Left renal cortex interstitium (tissue), 4 donors: ENCODE measurements at regions not wholly inside any gene's neighbourhood (a gene's known extent, or its start where the extent isn't known, plus 50 kb on each side); places are given as distances from the start of the nearest gene placed in this dataset.
A peak's percentile ranks its signal among the peaks of the same experiment; 100 is the strongest.

Experiments used
- DNase-seq, 4 donors: peaks; one replicate each; pipeline ENCODE4 v3.0.0-alpha.2; 2013; ENCODE audit warnings: low read depth in 4 of 4, low spot score in 2 of 4, missing footprints in 1 of 4

DNA sequence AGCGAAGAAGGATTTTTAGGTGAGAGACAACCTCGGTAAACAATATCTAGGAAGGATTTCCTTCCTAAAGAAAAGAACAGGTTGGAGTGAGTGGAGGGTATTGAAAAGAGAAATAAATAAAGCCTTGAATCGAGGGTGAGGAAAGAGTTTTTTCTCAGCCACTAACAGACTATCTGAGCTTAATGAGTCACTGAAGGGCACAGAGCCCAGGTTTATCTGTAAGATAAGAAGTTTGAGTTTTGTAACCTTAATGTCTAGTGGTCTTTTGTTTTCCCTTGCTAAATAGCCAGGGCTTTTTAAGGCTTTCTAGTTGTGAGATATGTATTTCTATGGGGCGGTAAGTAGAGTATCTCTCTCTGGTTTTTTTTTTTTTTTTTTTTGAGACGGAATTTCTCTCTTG is 394.5 kb upstream of the KIRREL3 start:
- DNase-seq: no peak

DNA sequence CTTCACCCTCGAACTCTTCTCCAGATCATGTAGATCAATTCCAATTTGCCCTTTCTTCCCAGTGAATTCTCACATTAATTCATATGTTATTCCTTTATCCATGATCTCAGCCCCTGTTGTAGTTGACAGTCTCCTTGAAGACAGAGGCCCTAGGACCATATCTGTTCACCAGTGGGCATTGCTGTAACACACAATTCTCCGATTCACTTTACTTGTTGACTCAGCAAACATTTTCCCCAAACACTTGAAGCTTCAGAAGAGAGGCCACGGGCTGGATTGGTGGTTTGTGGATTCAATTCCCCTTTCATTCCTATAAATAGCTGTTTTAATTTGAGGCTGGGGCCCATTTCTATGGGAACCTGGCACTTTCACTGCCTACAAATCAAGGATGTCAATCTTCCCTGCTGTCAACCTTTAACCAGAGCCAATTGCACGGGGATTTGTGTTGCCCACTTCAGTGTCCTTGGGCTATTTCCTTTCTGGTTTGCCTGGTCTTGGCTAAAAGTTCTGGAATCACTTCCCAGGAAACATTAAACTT is 393.0 kb upstream of the KIRREL3 start:
- no peak for DNase-seq

DNA sequence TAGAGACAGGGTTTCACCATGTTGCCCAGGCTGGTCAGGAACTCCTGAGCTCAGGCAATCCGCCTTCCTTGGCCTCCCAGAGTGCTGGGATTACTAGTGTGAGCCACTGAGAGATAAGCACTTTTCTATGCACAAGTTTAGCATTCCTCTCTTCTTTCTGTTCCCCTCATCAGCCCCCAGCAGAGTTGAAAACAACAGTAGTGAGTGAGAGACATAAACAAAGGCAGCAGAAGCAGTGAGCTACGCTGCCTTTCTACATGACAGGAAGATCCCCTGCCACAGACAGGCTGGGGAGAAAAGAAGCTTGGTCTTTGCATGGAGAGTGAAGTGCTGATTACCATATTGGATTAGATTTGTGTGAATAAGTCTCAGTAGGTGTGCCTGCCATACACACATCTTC is 392.0 kb upstream of the KIRREL3 start:
- DNase-seq: no peak

DNA sequence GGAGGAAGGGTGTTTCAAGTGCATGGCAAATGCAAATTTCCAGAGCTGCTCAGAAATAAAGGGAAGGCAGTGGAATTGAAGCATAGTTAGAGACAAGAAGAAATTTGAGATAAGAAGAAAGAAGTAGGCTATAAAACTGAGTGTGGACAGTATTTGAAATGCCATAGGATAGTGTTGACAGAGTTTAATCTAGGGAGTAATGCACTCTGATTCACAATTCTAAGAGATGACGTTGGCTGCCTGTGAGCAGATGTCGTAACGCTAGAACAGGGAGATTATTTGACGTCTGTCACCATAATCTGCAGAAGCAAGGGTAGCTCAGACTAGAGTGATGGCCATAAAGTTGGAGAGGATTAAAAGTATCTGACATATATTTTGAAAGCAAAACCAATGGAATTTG is 389.9 kb upstream of the KIRREL3 start:
- no peak for DNase-seq

DNA sequence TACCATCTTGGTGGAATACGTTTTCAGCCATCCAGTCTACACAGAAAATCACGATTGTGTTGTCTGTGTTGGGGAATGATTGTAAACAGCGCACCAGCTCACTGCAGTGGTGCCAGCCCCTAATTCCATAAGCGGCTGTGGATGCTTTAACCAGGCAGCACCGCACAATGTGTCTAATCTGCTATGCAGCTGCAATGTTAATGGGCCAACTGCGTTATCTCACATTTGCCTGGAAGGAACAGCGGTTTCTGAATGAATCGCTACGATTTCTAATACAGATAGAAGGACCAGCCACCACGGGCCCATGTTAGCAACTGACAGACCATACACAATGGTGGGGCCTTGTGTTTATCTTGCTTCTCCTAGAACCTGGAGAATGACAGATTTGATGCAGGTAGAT is 384.5 kb upstream of the KIRREL3 start:
- no peak for DNase-seq

DNA sequence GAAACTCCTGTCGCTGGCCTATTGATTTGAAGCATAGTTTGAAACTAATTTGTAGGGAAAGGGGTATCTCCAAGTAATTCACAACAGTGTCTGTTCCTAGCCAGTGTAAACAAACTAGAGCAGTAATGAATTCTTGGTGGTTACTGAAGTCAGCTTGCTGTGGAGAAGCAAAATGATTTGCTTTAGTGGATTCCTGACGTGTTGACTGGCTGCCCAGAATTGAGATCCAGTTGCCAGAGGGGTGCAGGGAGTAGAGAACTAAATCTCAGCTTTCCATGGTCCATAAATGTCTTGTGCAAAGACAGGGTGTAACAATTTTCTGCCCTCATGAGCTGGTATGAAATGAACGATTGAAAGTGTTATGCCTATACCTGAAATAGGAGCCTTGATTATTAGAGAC is 382.5 kb upstream of the KIRREL3 start:
- DNase-seq: no peak

DNA sequence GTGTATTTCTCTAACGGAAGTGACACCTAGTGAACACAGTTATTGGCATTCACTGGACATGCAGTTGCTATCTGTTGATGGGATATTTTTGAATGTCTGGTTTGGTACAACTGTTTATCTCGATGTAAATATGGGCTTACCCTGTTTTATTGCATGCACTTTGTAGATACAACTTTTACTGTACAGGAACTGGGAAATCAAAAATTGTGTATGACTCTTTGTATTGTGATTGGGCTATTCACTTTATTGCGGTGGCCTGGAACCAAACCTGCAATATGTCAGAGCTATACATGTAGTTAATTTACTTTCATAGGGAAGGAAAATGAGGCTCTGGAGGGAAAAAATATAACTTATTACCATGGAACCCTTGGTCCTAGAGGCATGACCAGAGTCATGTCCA is 380.7 kb upstream of the KIRREL3 start:
- no peak for DNase-seq

DNA sequence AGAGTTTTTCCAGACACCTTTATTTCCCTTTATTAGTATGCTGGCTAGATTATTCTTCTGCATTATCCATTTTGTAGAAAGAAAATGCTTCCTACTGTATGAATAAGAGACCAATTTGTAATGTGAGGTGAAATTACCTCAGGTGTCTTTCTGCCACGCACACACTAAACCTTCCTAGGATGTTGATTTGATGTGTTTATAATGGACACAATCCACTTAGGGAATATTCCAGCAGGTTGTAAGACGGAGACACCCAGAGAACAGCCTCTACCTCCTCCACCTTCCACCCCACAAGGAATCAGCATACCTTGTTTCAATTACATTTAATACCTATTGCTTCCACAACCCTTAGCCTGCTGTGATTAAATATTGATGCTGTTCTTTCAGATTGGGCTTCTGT is 379.1 kb upstream of the KIRREL3 start:
- DNase-seq: no peak

DNA sequence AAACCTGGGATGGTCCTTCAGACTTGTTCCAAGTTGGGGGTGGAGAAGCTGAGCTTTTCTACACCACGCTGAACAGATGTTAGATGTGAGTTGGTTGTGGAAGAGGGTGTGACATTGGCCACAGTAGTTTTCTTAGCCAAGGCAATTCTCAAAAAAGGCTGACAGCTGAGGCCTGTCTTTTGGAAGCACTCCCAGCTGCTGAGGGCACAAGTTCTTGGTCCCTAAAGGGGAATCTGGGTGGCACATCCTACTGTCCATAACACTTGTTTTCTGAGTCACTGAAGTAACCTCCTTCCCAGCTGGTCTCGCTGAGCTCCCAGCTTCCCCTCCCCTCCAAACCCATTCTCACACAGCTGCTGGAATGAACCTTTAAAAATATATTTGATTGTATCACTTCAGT is 375.7 kb upstream of the KIRREL3 start:
- DNase-seq: no peak

DNA sequence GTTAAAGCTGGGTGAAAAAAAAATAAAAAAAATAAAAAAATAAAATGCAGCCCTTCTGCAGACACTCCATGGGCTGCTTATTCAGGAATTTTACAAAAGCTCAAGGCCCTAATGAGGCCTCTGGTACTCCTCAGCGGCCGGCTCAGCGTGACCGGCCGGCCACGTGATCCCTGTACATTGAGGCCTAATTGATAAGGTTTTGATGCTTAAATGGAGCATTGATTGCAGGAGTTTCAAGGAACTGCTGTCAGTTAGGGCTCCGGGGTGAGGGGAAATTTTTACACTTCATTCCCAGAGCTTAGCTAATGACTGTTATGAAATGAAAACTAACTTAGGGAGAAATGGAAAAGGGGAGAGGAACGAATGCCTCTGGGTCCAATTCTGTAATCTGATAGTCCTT is 368.8 kb upstream of the KIRREL3 start:
- DNase-seq: peak in 1 of 4 donors; percentile 12

DNA sequence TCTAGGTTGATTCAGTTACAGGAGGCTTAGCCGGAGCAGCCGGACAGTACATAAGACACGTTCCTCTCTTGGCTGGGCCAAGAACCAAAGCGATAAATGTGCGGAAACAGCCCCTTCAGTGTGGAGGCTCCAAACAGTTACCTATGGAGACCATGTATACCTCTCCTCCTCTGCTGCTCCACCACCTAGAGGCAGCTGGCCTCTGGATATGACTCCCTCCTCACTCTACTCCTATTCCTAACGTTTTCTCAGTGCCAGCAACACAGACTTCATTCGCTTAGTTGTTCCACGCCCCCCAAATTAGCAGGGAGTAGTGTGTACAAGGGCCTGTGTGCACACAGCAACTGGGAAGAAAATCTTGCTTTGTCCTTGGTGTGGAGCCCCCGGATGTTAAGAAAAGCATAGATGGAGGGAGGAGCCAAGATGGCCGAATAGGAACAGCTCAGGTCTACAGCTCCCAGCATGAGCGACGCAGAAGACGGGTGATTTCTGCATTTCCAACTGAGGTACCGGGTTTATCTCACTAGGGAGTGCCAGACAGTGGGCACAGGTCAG is 362.3 kb upstream of the KIRREL3 start:
- DNase-seq: no peak

DNA sequence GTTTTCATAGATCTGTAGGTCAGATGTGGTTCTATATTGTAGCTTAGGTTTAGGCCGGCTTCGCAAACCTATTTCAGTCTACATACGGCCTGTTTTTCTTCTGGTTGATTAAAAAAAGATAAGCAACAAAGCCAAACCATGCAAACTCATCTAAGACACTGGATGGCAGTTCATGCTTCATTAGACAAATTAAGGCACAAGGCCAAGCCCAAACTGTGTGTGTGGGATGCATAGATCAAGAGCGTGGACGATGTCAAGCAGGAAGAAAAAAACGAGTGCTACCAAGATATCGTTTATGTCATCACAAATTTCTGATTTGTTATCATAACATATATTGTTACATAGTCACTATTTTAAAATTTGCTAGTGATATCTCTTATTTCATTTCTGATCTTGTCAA is 357.6 kb upstream of the KIRREL3 start:
- no peak for DNase-seq

DNA sequence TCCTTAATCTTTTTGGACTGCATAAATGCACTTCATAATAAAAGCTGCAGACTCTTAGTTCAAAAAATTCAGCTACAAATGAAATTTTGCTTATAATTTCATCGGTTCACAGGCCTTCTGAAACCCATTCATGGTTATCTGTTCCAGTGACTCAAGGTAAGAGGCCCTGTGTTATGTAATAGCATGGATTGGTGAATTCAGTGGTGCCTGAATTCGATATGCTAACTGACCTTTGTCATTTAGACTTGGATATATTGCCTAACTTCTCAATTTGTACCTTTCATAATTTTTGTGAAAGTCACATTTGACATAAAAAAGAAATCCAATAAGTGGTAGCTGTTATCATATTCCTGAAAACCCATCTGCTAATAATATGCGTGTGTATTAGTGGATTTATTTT is 349.9 kb upstream of the KIRREL3 start:
- DNase-seq: no peak

DNA sequence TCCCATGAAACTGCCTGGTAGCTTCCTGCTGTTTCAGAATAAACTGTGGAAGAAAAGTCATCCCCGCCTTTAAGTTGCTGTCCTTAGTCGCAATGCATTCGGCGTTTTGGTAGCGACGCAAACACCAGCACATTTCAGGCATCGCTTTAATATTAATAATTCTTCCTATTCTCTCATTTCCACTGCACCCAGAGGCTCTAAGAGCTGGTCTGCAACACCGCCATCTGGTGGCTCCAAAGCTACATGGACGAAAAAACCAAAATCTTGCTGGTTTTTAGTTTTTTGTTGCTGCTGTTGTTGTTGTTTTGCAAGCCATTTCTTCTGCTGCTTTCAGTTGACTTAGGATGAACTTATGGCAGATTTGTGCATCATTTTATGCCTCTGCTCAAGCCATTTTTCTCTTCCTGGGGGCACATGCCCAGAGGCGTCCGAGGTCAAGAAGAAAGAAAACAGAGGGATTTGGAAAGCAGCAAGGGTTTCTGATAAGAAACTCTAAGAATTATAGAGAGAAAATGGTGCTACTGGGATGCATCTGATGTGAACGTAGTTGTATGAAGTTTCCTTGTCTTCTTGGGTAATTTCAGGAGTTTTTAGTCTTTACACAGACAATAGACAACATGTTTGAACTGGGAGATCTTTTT is 345.4 kb upstream of the KIRREL3 start:
- peak in 2 of 4 donors; percentile 13 to 16 for DNase-seq

DNA sequence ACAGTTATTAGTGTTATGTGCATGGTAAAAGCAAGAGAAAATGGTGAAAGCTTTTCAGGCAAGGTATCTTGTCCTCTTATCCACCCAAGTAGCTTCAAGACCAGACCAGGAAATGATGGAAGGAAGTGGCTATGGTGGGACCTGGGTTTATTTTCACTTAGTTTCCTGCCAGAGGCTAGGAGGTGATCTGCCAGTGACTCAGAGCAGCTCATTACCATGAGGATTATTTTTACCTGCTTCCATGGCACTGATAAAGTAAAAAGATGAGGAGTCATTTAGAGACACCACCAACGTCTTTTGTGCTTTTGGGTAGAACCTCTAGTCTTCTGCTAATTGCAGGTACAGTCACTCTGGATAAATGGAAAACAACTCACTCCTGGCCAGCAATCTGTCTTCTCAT is 339.9 kb upstream of the KIRREL3 start:
- no peak for DNase-seq

DNA sequence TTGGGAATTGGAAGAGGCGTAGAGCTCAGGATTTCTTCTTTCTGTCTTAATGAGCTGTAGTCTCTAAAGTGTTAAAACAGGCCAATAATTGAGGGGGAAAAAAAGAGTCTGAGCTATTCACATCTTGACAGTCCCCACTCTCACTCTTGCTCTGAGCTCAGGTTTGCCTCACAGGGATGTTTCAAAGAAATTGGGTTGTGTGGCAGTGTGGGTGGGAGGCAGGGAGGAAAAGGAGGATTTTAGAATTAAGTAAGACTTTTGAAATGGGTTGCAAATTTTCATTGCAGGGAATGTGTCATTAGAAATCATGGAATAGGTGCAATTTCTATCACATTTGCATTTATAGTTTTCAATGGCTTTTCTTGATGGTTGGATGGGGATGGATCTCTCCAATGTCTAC is 338.8 kb upstream of the KIRREL3 start:
- no peak for DNase-seq

DNA sequence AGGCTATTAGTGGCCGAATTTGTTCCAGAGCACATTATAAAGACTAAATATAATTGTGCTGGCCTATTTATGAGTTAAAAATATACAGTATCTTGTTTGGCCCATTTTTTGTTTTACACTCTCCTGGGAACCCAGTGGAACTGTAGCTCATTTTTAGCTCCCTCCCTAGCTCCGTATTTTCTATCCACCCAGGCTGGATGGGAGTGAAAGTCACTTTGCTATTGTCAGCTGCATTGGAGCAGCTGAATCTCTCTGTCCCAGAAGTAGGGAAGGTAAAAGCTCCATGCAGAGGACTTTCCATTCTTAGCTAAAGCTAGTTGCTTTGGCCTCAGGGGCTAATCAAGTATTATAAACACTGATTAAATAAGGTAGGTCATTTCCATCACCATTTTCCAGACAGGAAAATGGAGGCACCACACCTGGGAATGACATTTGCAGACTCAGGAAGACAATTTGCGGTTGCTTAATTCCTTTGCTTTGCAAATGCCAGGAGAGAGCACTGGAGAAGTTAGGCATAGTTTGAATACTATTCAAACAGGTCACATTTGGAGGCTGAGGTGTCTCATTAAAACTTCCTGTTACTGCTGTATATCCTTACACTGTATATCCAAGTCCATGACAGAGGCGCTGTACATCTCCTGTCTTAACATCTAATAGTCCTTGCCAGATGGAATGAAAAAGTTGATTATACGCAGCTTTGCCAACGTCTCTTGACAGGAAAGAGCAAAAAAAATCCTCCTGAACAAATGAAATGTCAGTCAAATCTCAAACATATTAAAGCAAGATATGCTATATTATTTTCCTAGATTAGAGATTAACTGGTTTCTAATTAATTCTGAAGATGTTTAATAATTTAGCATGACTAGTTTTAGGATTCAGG is 338.1 kb upstream of the KIRREL3 start:
- no peak for DNase-seq

DNA sequence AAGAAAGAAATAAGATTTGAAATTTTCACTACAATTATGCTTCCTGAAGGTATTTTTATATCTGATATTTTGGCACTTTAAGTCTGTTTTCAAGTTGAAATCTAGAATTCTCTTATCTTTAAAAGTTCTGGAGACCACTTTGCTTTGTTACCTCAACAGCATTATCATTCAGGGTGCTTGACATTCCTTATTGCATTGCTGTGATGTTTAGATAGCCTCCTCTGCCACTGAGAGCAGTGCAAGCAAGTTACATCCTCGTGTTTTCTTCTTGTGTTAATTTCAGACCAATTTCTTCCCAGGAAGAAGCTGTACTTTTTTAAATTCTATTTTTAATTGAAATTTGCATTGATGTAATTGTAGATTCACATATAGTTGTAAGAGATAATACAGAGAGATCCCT is 333.9 kb upstream of the KIRREL3 start:
- no peak for DNase-seq

DNA sequence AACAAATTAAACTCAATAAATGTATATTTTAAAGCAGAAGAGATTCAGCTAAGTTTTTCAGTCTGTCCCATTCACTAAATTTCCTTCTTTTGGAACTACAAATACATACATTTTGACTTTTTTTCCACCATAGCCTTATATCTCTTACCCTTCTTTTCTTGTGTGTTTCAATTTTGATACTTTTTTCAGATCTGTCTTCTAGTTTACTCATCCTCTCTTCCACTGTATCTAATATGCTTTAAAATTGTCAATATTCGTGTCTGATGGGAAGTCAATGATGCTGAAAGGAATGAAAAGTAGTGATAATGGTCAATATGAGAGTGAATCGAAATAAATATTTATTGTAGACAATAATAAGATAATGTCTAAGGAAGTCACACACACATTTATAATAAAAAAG is 332.3 kb upstream of the KIRREL3 start:
- no peak for DNase-seq

DNA sequence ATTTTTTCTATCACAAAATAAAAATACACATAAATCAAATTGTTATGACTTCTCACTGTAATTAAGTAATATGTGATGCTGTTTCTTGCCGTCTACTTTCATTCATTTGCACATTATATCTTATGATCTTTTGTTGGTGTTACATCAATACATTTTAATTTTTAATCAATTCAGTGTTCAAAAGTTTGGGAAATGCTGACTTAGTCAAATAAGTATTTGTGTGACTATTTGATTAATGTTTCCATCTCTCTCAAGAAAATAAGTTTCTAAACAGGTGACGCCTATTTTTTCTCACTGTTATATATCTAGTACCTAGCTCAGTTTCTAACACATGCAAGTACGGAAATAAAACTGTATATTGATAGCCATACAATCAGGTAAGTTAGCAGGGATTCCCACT is 329.5 kb upstream of the KIRREL3 start:
- DNase-seq: no peak

DNA sequence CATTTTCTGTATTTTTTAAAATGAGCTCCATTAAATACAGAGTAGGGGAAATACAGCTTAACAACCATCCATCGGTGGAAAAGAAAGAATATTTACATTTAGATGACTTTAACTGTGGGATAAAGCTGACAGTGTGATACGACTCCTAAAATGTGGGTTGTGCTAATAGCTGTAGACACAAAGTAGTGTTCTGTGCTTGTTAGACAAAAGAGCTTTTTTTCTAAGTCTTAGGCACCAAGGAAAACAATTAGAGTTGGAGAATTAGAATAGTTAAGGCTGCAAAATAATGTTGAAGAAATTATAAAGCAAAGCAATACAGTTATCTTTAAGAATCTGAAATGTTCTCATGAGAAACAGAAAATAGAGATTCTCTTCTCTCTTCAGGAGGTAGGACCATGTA is 307.7 kb upstream of the KIRREL3 start:
- no peak for DNase-seq

DNA sequence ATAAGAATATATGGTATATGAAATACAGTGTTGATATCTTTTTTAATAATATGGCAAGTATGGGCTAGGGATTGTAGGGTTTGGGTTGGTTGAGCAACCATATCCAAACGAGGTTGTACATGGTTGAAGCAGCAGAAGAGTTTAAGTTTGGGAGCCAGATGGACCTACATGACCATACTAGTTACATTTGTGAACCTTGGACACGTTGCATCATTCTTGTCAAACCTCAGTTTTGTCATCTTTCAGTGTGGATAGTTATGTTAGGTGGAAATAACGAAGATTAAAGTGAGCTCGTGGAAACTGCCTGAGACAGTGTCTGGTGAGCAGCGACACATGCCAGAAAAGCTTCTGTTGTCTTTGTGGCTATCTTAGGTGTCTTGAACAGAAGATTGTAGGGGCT is 307.1 kb upstream of the KIRREL3 start:
- DNase-seq: no peak
